HT1080 (cell line): ENCODE measurements at regions not wholly inside any gene's neighbourhood (a gene's known extent, or its start where the extent isn't known, plus 50 kb on each side); places are given as distances from the start of the nearest gene placed in this dataset.

Experiments used
- DNase-seq: peaks from one replicate; pipeline ENCODE4 v3.0.0-alpha.2; 2015; ENCODE audit warnings: low read depth

DNA sequence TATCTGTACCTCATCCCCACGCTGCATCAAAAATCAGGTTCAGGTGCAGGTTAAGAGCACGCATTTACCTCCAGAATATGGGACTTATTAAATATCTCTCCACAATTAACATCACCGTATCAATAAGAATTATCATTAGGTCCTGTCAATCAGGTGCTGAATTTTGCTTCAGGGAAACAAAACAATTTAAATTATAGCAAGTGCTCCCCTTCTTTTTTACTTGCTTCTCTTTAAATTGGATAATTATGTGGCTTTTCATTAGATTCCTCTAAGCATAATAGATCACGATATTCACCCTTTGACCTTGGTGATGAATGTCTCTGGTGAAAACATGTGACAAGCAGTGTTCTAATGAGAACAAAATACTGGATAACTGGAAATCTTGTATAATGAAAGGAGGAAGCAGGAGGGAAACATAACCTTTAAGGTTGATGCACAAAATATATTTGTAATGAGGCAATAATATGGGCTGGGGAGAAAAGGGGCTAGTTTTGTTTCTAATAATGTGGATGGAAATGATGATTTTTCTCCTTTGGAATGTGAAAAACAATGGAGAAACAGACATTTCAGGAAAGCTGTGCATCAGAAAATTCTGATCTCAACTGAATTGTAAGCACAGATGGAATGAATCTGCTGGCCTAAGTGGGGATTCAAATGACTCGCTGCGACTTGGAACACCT is 166.9 kb downstream of the SNX10 start:
- no peak for DNase-seq

DNA sequence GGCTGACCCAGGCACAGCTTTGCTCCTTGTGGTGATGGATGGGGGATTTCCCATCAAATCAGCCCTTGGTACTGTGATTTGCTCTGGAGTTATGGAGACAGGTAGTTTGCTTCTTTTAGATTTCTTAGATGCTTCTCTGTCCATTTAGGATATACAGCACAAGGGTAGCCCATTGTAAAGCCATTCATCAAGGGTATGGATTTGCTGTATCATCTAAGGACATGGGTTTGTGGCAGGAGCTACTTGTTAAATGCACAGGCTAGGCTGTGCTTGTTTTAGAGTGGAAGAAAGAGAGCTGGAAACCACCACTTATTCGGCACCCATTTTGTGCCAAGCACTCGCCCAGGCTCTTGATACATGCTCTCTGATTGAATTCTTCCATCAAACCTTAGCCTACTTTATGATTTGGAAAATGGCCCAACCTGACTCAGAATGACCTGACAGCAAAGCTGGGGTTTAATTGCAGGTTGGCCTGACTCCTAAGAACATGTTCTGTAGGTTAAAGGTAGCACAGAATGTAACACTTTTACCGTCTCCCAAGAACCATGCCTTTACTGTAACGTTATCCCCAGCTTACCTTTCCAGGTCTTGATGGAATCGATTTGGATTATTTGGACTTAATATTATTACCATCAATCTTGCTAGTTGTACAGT is 168.0 kb downstream of the SNX10 start:
- no peak for DNase-seq

DNA sequence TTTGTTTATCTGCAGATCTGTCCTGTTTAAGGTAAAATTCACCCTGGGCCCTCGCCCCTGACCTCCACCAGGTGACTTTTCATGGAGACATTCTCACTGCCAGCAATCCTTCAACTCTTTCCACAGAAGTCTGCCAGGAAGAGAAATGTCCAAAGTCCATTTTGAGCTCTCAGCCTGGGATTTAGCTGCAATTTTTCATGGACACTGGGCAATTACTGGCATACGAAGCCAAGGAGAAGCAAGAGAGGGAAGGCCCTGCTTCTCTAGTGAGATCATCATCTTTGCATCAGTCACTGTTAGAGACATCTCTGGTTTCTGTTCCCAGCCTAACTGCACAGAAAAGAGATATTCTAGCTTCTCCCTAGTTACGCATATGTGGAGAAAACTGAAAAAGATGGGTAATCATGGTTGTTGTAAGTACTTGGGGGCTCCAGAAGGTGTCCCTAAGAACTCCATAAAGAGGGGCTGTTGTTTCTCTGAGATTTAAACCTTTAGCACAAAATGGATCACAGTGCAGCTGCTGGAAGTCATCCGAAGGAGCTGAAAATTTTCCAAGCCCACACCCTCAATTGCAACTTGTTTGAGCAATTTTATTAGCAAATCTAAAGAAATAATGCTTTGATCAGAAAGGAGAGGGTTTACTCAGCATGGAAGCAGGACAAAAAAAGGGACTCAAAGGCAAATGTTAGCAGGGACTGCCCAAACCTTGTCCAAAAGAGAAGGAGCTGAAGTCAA is 168.9 kb downstream of the SNX10 start:
- no peak for DNase-seq

DNA sequence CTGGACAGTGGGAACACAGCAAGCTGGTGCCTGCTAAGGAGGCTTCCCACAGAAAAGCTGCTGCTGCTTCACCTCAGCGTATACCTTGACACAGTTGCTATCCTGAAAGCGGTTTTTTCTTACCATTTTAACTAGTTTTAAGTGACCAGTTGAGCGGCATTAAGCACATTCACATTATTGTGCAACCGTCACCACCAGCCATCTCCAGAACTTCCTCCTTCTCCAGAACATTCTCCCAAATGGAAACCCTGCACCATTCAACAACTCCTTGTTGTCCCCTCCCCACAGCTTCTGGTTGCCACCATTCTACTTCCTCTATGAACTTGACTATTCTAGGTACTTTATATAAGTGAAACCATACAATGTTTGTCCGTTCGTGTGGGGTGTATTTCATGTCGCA is 169.9 kb downstream of the SNX10 start:
- no peak for DNase-seq

- no peak for DNase-seq
These were observed 174.3 kb downstream of the SNX10 start for GRCh38 chr7:26466007-26466406.

GRCh38 chr7:26467104-26467503 is 175.4 kb downstream of the SNX10 start:
- no peak for DNase-seq

- DNase-seq = no peak
These were observed 175.9 kb downstream of the SNX10 start for GRCh38 chr7:26467541-26467940.

DNA sequence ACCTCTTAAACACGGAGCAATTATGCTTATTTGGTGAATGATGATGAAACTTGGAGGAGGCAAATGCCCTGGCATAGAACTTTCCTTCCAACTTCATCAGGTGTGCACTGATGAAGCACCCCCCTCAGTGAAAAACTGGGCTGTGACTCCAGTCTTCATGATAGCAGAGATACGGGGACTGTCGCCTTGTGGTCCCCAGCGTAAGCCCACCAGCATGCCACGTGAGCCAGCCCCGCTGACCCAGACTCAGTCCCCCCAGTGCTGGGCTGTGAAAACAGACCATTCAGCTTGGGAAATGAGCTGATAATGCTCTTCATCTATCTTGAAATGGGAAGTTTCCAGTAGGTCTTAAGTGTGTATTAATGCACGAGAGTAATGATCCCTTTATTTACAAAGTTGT is 177.0 kb downstream of the SNX10 start:
- DNase-seq = no peak

DNA sequence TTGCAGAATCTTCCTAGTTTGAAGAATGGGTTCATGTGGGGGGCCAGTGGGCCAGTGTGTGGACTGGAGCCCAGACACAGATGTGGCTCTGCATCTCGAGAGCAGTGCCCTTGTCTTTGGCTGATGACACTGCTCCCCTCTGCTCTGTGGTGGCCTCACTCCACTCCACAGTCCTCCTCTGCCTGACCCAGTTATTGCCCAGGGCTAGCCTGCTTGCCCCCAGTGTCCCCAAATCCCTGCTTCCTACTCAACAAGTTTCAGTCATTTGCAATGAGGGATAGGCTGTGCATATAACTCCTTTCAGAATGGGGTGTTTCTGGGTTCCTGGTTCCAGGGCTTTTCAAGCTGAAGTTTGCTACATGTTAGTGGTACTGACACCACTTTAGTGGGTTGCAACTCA is 177.5 kb downstream of the SNX10 start:
- DNase-seq = no peak

- DNase-seq = no peak
These were observed 179.0 kb downstream of the SNX10 start for GRCh38 chr7:26470691-26471090.

GRCh38 chr7:26471306-26472075 is 179.8 kb downstream of the SNX10 start:
- no peak for DNase-seq

DNA sequence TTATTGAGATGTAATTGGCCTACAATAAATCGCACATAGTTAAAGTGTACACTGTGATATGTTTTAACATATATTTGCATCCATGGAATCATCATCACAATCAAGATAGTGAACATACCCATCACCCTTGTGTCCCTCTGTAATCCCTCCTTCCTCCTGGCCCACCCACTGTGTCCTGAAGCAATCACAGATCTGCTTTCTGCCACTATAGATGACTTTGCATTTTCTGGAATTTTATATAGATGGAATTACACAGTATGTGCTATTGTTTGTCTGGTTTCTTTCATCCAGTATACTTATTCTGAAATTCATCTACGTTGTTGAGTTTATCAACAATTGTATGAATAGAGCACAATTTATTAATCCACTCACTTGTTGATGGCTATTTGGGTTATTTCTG is 181.3 kb downstream of the SNX10 start:
- no peak for DNase-seq

DNA sequence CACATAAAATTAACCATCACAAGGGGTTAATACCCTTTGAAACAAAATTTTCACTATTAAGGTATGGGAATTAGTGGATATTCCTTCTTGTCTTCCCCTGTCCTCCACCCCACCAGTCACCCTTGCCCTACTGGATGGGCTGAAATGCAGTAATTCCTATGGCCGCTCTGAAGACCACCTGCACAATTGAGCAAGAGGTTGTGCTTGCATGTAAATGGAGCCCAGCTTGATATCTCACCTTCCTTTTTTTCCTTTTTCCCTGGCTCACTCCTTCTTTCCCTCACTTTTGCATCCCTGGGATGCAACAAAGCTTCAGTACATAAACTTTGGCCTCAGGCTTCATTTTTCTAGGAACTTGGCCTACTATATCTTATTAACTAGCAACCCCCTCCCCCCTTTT is 184.6 kb downstream of the SNX10 start:
- DNase-seq = no peak

GRCh38 chr7:26477381-26477990 is 185.8 kb downstream of the SNX10 start:
- DNase-seq = no peak

- DNase-seq = no peak
These were observed 186.9 kb downstream of the SNX10 start for GRCh38 chr7:26478550-26478949.

GRCh38 chr7:26479581-26479980 is 187.9 kb downstream of the SNX10 start:
- DNase-seq = no peak

GRCh38 chr7:26480156-26480555 is 188.5 kb downstream of the SNX10 start:
- DNase-seq = no peak

DNA sequence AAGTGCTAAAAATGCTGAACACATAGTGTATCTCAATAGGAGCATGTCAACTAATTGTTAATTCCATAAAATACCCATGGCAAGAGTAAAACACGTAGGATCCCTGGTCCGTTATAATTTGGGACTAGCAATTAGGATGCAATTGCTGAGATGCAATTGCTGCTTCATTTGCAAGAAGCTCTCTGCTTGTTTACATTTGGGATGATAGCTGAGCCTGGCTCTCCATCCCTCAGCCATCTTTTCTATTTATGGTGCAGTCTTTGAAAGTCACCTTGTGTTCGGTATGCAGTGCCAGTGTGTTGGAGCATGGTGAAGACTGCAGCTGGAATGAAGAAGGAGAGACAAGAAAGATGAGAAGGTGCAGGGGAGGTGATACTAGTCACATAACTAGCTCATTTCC is 191.3 kb downstream of the SNX10 start:
- DNase-seq = no peak

DNA sequence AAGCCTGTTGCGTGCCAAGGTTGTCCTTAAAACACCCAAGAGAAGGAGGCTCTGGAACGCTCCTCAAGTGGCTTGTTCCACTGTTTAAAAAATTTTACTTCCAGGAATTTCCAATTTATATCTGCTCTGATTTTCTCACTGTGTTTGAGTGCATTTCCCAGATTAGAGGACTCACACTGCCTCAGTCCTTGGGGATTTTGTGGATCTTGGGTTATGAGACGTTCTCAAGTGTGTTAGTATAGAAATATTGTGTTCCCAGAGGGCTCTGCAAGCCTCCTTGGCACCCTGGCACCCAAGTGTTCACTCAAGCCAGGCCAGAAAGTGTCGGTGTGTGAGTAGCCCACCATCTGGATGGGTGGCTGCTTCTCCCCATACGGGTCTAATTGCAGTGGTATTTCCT is 192.2 kb downstream of the SNX10 start:
- no peak for DNase-seq

DNA sequence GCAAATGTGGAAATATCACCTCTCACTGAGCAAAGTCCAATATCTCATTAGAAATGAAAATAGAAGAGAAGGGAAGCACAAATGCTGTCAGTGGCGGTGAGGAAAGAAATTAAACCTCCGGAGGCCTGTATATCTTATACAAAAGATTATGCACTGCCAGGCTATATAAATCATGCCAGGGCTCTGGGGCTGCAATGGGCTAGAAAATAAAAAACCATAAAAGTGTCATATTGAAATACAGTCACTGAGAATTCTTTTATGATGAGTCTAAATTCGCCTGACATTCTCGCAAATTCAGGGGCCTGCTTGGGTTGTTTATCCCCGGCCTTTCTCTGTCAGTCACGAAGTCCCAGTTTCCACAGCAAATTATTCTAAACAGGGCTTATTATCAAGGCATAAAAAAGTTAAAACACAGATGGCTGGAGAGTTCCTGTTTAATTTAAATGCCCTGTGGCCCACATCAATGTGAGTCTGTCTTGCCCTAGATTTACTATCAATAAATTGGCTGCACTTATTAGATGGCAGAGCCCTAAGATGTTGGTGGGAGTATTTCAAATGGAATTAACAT is 193.8 kb downstream of the SNX10 start:
- DNase-seq = no peak

- DNase-seq = no peak
These were observed 194.5 kb downstream of the SNX10 start for GRCh38 chr7:26486153-26486552.
